ENCODE measurements at regions not wholly inside any gene's neighbourhood (a gene's known extent, or its start where the extent isn't known, plus 50 kb on each side); places are given as distances from the start of the nearest gene placed in this dataset.

- TF ChIP-seq CTCF (conservative IDR thresholded peaks at IDR 0.05) (no peak), EZH2 (IDR thresholded peaks at IDR 0.05; ENCODE audit: low read depth) (no peak)
Measured at GRCh38 chr2:217444509-217444908, 558.3 kb downstream of the TNS1 start.

Data from PC-9 (cell line).